Neural cell (in vitro differentiated cells): ENCODE measurements at regions not wholly inside any gene's neighbourhood (a gene's known extent, or its start where the extent isn't known, plus 50 kb on each side); places are given as distances from the start of the nearest gene placed in this dataset.

ENCODE experiments used
- H2AFZ ChIP-seq: fragments of 200-600, 300-800 bp; sonication (generic), shearing (Covaris generic); 2 replicates; pipeline ENCODE4 v1.6.0; 2014; ENCODE audit warnings: low read depth, mild to moderate bottlenecking, antibody characterized with exemption, low read length, moderate library complexity
- H3F3A ChIP-seq: fragments of 200-600 bp; shearing (Covaris generic); 2 replicates; pipeline ENCODE4 v1.6.1; 2016; ENCODE audit warnings: mild to moderate bottlenecking, moderate library complexity, mixed read lengths, antibody characterized with exemption, low read length; ENCODE audit not compliant: insufficient read depth, poor library complexity, severe bottlenecking
- H3K27ac ChIP-seq: fragments of 200-600, 300-800 bp; sonication (generic), shearing (Covaris generic); 2 replicates; pipeline ENCODE4 v1.5.1; 2014; ENCODE audit warnings: mild to moderate bottlenecking, low read length, moderate library complexity
- H3K27me3 ChIP-seq: fragments of 300-800, 200-600 bp; sonication (generic), shearing (Covaris generic); 2 replicates; pipeline ENCODE4 v1.6.0; 2014; ENCODE audit warnings: mild to moderate bottlenecking, low read depth, low read length, moderate library complexity; ENCODE audit not compliant: insufficient read depth
- H3K36me3 ChIP-seq: fragments of 300-800, 200-600 bp; sonication (generic), shearing (Covaris generic); 2 replicates; pipeline ENCODE4 v1.5.1; 2014; ENCODE audit warnings: mild to moderate bottlenecking, antibody characterized with exemption, low read length, moderate library complexity; ENCODE audit not compliant: insufficient read depth
- H3K4me2 ChIP-seq: fragments of 300-800, 200-600 bp; sonication (generic), shearing (Covaris generic); 2 replicates; pipeline ENCODE4 v1.6.0; 2014; ENCODE audit warnings: mild to moderate bottlenecking, low read length
- H3K4me3 ChIP-seq: fragments of 300-800, 200-600 bp; sonication (generic), shearing (Covaris generic); 2 replicates; pipeline ENCODE4 v1.5.1; 2014; ENCODE audit warnings: mild to moderate bottlenecking, low read length, moderate library complexity
- H3K79me2 ChIP-seq: fragments of 200-600 bp; shearing (Covaris generic); replicated peaks from 2 replicates; pipeline ENCODE4 v1.6.0; 2014; ENCODE audit warnings: mild to moderate bottlenecking, low read length, moderate library complexity; ENCODE audit not compliant: insufficient read depth
- H3K9ac ChIP-seq: fragments of 300-800, 200-600 bp; sonication (generic), shearing (Covaris generic); 2 replicates; pipeline ENCODE4 v1.6.1; 2016; ENCODE audit warnings: mild to moderate bottlenecking, low read length, mixed read lengths
- H3K9me2 ChIP-seq: fragments of 200-600 bp; shearing (Covaris generic); 2 replicates; pipeline ENCODE4 v1.6.1; 2016; ENCODE audit warnings: mild to moderate bottlenecking, low read length, mixed read lengths; ENCODE audit not compliant: insufficient read depth
- H3K9me3 ChIP-seq: fragments of 200-600, 300-800 bp; sonication (generic), shearing (Covaris generic); 2 replicates; pipeline ENCODE4 v1.6.1; 2016; ENCODE audit warnings: mild to moderate bottlenecking, mixed run types, low read length, moderate library complexity, mixed read lengths
- H4K20me1 ChIP-seq: fragments of 200-600 bp; shearing (Covaris generic); 2 replicates; pipeline ENCODE4 v1.6.1; 2016; ENCODE audit warnings: mild to moderate bottlenecking, mixed run types; ENCODE audit not compliant: insufficient read depth
- EP300 ChIP-seq: fragments of 450-650 bp; conservative IDR thresholded peaks from 2 replicates; pipeline ENCODE4 v1.6.1; 2014; ENCODE audit warnings: antibody characterized with exemption, mild to moderate bottlenecking, moderate library complexity; ENCODE audit not compliant: poor library complexity, severe bottlenecking
- EZH2 ChIP-seq: fragments of 200-600, 300-800 bp; shearing (Covaris generic), sonication (generic); IDR thresholded peaks from 2 replicates; pipeline ENCODE4 v1.6.1; 2014; ENCODE audit warnings: antibody characterized with exemption, low read length, borderline replicate concordance, mild to moderate bottlenecking; ENCODE audit not compliant: insufficient read depth, poor library complexity, severe bottlenecking
- MXI1 ChIP-seq: fragments of 450-650 bp; conservative IDR thresholded peaks from 2 replicates; pipeline ENCODE4 v1.6.1; 2014; ENCODE audit warnings: antibody characterized with exemption, mild to moderate bottlenecking; ENCODE audit not compliant: poor library complexity, severe bottlenecking
- POLR2AphosphoS5 ChIP-seq: IDR thresholded peaks from 2 replicates; pipeline ENCODE4 v1.6.1; 2012
- RAD21 ChIP-seq: fragments of 450-650 bp; conservative IDR thresholded peaks from 2 replicates; pipeline ENCODE4 v1.6.1; 2014; ENCODE audit warnings: antibody characterized with exemption, mild to moderate bottlenecking, moderate library complexity
- SMC3 ChIP-seq: fragments of 450-650 bp; conservative IDR thresholded peaks from 2 replicates; pipeline ENCODE4 v1.6.1; 2014; ENCODE audit warnings: antibody characterized with exemption, mild to moderate bottlenecking, moderate library complexity; ENCODE audit not compliant: poor library complexity
- TAF1 ChIP-seq: IDR thresholded peaks from 2 replicates; pipeline ENCODE4 v1.6.1; 2012; ENCODE audit warnings: low read depth
- TF ChIP-seq, protein P1 (sequence below): IDR thresholded peaks from 2 replicates; pipeline ENCODE4 v1.6.1; 2012; ENCODE audit warnings: borderline replicate concordance
- TF ChIP-seq, protein P2 (sequence below): fragments of 450-650 bp; IDR thresholded peaks from 2 replicates; pipeline ENCODE4 v1.5.1; 2014; ENCODE audit warnings: antibody characterized with exemption, mild to moderate bottlenecking, moderate library complexity; ENCODE audit not compliant: poor library complexity, severe bottlenecking

DNA sequence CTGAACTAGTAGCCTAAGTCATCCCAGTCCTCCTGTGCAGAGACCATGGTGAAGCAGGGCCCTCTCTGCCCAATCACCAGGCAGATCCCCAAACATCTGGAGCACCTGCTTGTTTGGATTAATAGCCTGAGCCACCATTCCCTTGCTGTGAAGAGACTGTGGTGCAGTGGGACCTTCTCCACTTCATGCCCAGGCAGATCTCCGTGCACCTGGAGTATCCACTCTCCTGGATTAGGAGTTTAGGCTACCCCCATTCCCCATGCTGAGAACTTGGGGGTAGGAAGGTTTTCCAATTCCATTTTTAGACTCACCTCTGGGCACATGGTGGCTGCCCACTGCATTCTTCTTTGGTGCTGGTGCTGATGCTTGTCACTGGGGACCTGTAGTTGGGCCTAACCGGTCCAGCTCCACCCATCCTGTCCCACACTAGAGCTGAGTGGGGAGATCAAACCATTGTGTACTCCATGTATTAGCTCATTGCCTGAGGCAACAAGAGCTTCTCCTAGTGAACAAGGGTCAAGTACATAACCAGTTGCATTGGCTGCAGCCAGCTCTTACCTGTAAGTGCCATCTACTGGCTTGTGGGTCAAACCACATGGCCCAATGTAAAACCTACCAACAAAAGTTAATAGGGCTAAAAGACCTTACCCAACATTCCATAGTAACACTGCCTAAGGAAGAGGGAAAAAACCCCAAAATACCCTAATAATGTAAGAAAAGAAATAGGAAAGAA, 382.5 kb upstream of the CBLB start:
- no peak overlapping the region for H3K27ac ChIP-seq
- H3K4me3 ChIP-seq: no peak overlapping the region
- H3K27me3 ChIP-seq: no peaks in the 10 kb centered on the region
- H3K4me2 ChIP-seq: no peak overlapping the region
- H3K9ac ChIP-seq: no peak overlapping the region
- no peaks in the 10 kb centered on the region for H3K9me3 ChIP-seq
- no peaks in the 10 kb centered on the region for H4K20me1 ChIP-seq
- H3K79me2 ChIP-seq: no peaks in the 10 kb centered on the region
- TF ChIP-seq, protein P1, sequence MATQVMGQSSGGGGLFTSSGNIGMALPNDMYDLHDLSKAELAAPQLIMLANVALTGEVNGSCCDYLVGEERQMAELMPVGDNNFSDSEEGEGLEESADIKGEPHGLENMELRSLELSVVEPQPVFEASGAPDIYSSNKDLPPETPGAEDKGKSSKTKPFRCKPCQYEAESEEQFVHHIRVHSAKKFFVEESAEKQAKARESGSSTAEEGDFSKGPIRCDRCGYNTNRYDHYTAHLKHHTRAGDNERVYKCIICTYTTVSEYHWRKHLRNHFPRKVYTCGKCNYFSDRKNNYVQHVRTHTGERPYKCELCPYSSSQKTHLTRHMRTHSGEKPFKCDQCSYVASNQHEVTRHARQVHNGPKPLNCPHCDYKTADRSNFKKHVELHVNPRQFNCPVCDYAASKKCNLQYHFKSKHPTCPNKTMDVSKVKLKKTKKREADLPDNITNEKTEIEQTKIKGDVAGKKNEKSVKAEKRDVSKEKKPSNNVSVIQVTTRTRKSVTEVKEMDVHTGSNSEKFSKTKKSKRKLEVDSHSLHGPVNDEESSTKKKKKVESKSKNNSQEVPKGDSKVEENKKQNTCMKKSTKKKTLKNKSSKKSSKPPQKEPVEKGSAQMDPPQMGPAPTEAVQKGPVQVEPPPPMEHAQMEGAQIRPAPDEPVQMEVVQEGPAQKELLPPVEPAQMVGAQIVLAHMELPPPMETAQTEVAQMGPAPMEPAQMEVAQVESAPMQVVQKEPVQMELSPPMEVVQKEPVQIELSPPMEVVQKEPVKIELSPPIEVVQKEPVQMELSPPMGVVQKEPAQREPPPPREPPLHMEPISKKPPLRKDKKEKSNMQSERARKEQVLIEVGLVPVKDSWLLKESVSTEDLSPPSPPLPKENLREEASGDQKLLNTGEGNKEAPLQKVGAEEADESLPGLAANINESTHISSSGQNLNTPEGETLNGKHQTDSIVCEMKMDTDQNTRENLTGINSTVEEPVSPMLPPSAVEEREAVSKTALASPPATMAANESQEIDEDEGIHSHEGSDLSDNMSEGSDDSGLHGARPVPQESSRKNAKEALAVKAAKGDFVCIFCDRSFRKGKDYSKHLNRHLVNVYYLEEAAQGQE: no peak
- no peak for TF ChIP-seq SMC3
- TF ChIP-seq, protein P2, sequence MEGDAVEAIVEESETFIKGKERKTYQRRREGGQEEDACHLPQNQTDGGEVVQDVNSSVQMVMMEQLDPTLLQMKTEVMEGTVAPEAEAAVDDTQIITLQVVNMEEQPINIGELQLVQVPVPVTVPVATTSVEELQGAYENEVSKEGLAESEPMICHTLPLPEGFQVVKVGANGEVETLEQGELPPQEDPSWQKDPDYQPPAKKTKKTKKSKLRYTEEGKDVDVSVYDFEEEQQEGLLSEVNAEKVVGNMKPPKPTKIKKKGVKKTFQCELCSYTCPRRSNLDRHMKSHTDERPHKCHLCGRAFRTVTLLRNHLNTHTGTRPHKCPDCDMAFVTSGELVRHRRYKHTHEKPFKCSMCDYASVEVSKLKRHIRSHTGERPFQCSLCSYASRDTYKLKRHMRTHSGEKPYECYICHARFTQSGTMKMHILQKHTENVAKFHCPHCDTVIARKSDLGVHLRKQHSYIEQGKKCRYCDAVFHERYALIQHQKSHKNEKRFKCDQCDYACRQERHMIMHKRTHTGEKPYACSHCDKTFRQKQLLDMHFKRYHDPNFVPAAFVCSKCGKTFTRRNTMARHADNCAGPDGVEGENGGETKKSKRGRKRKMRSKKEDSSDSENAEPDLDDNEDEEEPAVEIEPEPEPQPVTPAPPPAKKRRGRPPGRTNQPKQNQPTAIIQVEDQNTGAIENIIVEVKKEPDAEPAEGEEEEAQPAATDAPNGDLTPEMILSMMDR: no peak
- no peak for TF ChIP-seq EP300
- TF ChIP-seq MXI1: no peak
- no peak for TF ChIP-seq TAF1
- TF ChIP-seq RAD21: no peak
- no peak for TF ChIP-seq POLR2AphosphoS5
- TF ChIP-seq EZH2: no peak
- H3F3A ChIP-seq: no peaks in the 10 kb centered on the region
- no peak overlapping the region for H2AFZ ChIP-seq
- H3K9me2 ChIP-seq: no peaks in the 10 kb centered on the region
- no peaks in the 10 kb centered on the region for H3K36me3 ChIP-seq

DNA sequence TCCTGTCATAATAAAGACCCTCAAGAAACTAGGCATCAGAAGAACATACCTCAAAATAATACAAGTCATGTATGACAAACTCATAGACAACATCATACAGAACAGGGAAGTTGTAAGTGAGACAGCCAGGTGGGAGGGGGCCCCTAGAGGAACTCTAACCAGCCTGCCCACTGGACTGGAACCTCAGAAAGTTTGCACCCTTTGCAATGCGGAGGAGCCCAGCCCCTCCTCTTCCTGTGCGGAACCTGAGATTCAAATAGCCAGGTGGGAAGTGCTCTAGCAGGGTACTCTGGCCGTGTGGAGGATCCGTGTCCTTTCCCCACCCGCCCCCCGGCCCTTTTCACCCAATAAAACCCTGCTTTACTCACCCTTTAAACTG, 387.0 kb upstream of the CBLB start:
- Histone ChIP-seq H2AFZ (no peak overlapping the region), H3K79me2 (no peaks in the 10 kb centered on the region)

More for the DNA sequence above, 387.0 kb upstream of the CBLB start:
- H3K4me3 ChIP-seq: no peak overlapping the region
- no peak for TF ChIP-seq EP300
- no peaks in the 10 kb centered on the region for H3K9me3 ChIP-seq
- H3K27me3 ChIP-seq: no peaks in the 10 kb centered on the region
- no peak overlapping the region for H3K4me2 ChIP-seq
- no peaks in the 10 kb centered on the region for H4K20me1 ChIP-seq
- no peaks in the 10 kb centered on the region for H3F3A ChIP-seq
- H3K9me2 ChIP-seq: no peaks in the 10 kb centered on the region
- H3K36me3 ChIP-seq: no peaks in the 10 kb centered on the region
- H3K27ac ChIP-seq: no peak overlapping the region
- H3K9ac ChIP-seq: no peak overlapping the region
